HFFc6 (cell line): ENCODE measurements at regions not wholly inside any gene's neighbourhood (a gene's known extent, or its start where the extent isn't known, plus 50 kb on each side); places are given as distances from the start of the nearest gene placed in this dataset.

Experiments used
- DNase-seq: peaks from one replicate; pipeline ENCODE4 v3.0.0-alpha.2; 2018
- H3K27ac Mint-ChIP-seq: 2 replicates; pipeline ENCODE4 v1.8.0; 2020; ENCODE audit warnings: mild to moderate bottlenecking, mixed read lengths
- H3K27me3 Mint-ChIP-seq: 2 replicates; pipeline ENCODE4 v1.8.0; 2021; ENCODE audit warnings: mild to moderate bottlenecking, moderate library complexity, mixed read lengths; ENCODE audit not compliant: insufficient read depth
- H3K36me3 Mint-ChIP-seq: 2 replicates; pipeline ENCODE4 v1.8.0; 2021; ENCODE audit warnings: low read depth, mixed read lengths
- H3K4me1 Mint-ChIP-seq: 2 replicates; pipeline ENCODE4 v1.8.0; 2020; ENCODE audit warnings: low read depth, mixed read lengths
- H3K4me3 Mint-ChIP-seq: 2 replicates; pipeline ENCODE4 v1.8.0; 2020; ENCODE audit warnings: mild to moderate bottlenecking, moderate library complexity, mixed read lengths
- H3K9me3 Mint-ChIP-seq: 2 replicates; pipeline ENCODE4 v1.8.0; 2020; ENCODE audit warnings: mild to moderate bottlenecking, mixed read lengths
- CTCF ChIP-seq: fragments of 200-600 bp; sonication (generic); IDR thresholded peaks from 2 replicates; pipeline ENCODE4 v1.5.0; 2021; ENCODE audit warnings: antibody characterized with exemption, mild to moderate bottlenecking

DNA sequence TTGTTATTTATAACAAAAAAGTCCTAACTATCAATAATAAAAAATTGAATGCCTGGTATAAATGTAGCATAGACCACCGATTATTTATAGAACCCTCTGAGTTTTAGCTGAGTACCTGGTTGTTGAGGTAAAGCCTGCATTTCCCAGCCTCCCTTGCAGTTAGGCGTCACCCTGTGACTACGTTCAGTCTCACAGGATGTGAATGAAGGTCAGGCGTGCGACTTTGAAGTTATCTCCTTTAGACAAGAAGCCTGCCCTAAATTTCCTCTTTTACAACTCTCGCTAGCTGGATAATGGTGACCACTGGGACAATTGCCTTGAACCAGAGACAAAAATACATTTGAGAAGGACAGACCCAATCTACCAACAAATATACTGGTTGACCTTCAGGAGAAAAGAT is 67.5 kb upstream of the TES start:
- Mint-ChIP-seq H3K9me3 (no peaks in the 10 kb centered on the region), H3K27ac (no peak overlapping the region), H3K36me3 (no peaks in the 10 kb centered on the region), H3K4me3 (no peak overlapping the region), H3K27me3 (no peaks in the 10 kb centered on the region), H3K4me1 (peaks cover 27% of the 10 kb centered on the region)
- TF ChIP-seq CTCF = no peak
- DNase-seq = no peak

- H3K4me3 Mint-ChIP-seq = no peak overlapping the region
- no peak overlapping the region for H3K27ac Mint-ChIP-seq
- 0 out of 2 replicates have a peak, but pooled peaks cover 6% of the 10 kb centered on the region for H3K36me3 Mint-ChIP-seq
- DNase-seq = no peak
- TF ChIP-seq CTCF = no peak
- no peaks in the 10 kb centered on the region for H3K9me3 Mint-ChIP-seq
- H3K4me1 Mint-ChIP-seq = peaks cover 16% of the 10 kb centered on the region
- no peaks in the 10 kb centered on the region for H3K27me3 Mint-ChIP-seq
Observed at GRCh38 chr7:116145245-116145852, 65.0 kb upstream of the TES start.

GRCh38 chr7:116148108-116148507 is 62.2 kb upstream of the TES start:
- no peak overlapping the region for H3K4me3 Mint-ChIP-seq
- H3K27ac Mint-ChIP-seq = no peak overlapping the region
- H3K27me3 Mint-ChIP-seq = no peaks in the 10 kb centered on the region
- peaks cover 20% of the 10 kb centered on the region for H3K4me1 Mint-ChIP-seq
- H3K9me3 Mint-ChIP-seq = no peaks in the 10 kb centered on the region
- H3K36me3 Mint-ChIP-seq = 0 out of 2 replicates have a peak, but pooled peaks cover 6% of the 10 kb centered on the region
- TF ChIP-seq CTCF = no peak
- no peak for DNase-seq

- Mint-ChIP-seq H3K27me3 (no peaks in the 10 kb centered on the region), H3K4me1 (peaks cover 20% of the 10 kb centered on the region), H3K4me3 (no peak overlapping the region), H3K36me3 (0 out of 2 replicates have a peak, but pooled peaks cover 6% of the 10 kb centered on the region), H3K27ac (no peak overlapping the region), H3K9me3 (no peaks in the 10 kb centered on the region)
- no peak for TF ChIP-seq CTCF
- no peak for DNase-seq
Observed at GRCh38 chr7:116148626-116149025, 61.7 kb upstream of the TES start.

- H3K27ac Mint-ChIP-seq = no peak overlapping the region
- H3K27me3 Mint-ChIP-seq = no peaks in the 10 kb centered on the region
- TF ChIP-seq CTCF = no peak
- no peak for DNase-seq
- 0 out of 2 replicates have a peak, but pooled peaks cover 6% of the 10 kb centered on the region for H3K36me3 Mint-ChIP-seq
- no peaks in the 10 kb centered on the region for H3K9me3 Mint-ChIP-seq
- H3K4me3 Mint-ChIP-seq = 0 out of 2 replicates have a peak overlapping the region, but pooled peaks have one; percentile 9
- H3K4me1 Mint-ChIP-seq = peaks cover 14% of the 10 kb centered on the region
Observed at GRCh38 chr7:116150588-116150987, 59.8 kb upstream of the TES start.

DNA sequence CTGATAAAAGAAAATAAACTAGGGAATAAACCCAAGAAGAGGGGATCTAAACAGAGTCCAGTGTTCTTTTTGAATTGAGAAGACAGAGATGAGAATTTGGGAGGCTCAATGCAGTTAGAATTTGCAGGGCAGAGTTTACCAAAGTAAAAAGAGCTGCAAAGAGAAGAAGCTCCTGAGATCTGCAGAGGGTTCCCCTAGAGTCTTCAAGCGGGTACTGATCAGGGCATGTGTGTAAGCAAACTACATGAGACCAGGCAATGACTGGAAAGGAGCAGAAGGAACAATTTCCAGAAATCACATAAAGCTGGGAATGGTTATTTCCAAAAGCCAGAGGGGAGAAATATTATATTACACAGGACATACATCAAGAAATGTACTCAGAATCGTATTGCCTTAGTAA is 58.1 kb upstream of the TES start:
- no peak overlapping the region for H3K27ac Mint-ChIP-seq
- H3K9me3 Mint-ChIP-seq = no peaks in the 10 kb centered on the region
- TF ChIP-seq CTCF = no peak
- no peak for DNase-seq
- H3K27me3 Mint-ChIP-seq = no peaks in the 10 kb centered on the region
- H3K4me1 Mint-ChIP-seq = peaks cover 14% of the 10 kb centered on the region
- H3K4me3 Mint-ChIP-seq = no peak overlapping the region
- H3K36me3 Mint-ChIP-seq = 0 out of 2 replicates have a peak, but pooled peaks cover 6% of the 10 kb centered on the region
